HepG2 (cell line): ENCODE measurements at regions not wholly inside any gene's neighbourhood (a gene's known extent, or its start where the extent isn't known, plus 50 kb on each side); places are given as distances from the start of the nearest gene placed in this dataset.

Experiments used
- ATAC-seq: fragments of 200-7000 bp; cut with Tn5 transposase; 3 replicates; pipeline ENCODE4 v1.9.1; 2020; ENCODE audit warnings: mild to moderate bottlenecking, moderate library complexity
- BruUV-seq: library from RNA; stranded (reverse); fragments of 400-500 nt; replicated peaks from 2 replicates; lab custom pipeline; 2021; lab: Mats Ljungman, UMichigan
- CTCF ChIA-PET: fragments of 300-600 bp; formaldehyde crosslinking; extraction: SDS; loops from one replicate; lab custom pipeline; 2021; ENCODE audit warnings: low total read pairs, inconsistent platforms, low intra/inter-chr PET ratio; lab: Yijun Ruan, JAX
- POLR2A ChIA-PET: fragments of 350-600 bp; sonication (Branson Sonifier 250); formaldehyde crosslinking; loops from one replicate; lab custom pipeline; 2020; ENCODE audit warnings: antibody characterized with exemption, inconsistent platforms; lab: Yijun Ruan, JAX
- DNase-seq: peaks from one replicate; pipeline ENCODE4 v3.0.0-alpha.2; 2015; ENCODE audit warnings: low spot score
- FAIRE-seq: peaks from 3 replicates; lab custom pipeline; 2011; peaks lifted over from hg19 to GRCh38; lab: Jason Lieb, UNC
- H2AFZ ChIP-seq: one replicate; pipeline ENCODE4 v1.6.1; 2011; ENCODE audit warnings: low read length, inconsistent platforms
- H3K27ac ChIP-seq: fragments of 300-600 bp; 3 replicates; pipeline ENCODE4 v1.8.0; 2011; ENCODE audit warnings: mixed run types, mild to moderate bottlenecking, mixed read lengths, low read length, inconsistent platforms; ENCODE audit not compliant: insufficient read depth; ENCODE audit errors: extremely low read length
- H3K27me3 ChIP-seq, 2 experiments: fragments of 200-600 bp in 1 of 2; 2 replicates in 1 of 2; 3 replicates in 1 of 2; pipeline versions ENCODE4 v1.6.0 to v1.8.0; 2011; ENCODE audit warnings: low read length in 2 of 2, mild to moderate bottlenecking in 2 of 2, moderate library complexity in 2 of 2, inconsistent platforms in 1 of 2; ENCODE audit not compliant: insufficient read depth in 2 of 2, control insufficient read depth in 1 of 2
- H3K36me3 ChIP-seq, 2 experiments: fragments of 200-600 bp in 1 of 2; replicated peaks in 1 of 2; 2 replicates in 1 of 2; 3 replicates in 1 of 2; pipeline versions ENCODE4 v1.5.1 to v1.8.0; 2011; ENCODE audit warnings: low read length in 2 of 2, inconsistent platforms in 1 of 2; ENCODE audit not compliant: insufficient read depth in 2 of 2, control insufficient read depth in 1 of 2
- H3K4me1 ChIP-seq: 2 replicates; pipeline ENCODE4 v1.5.1; 2012; ENCODE audit warnings: low read length, inconsistent platforms; ENCODE audit not compliant: insufficient read depth
- H3K4me2 ChIP-seq: 2 replicates; pipeline ENCODE4 v1.6.0; 2011; ENCODE audit warnings: low read depth, low read length, inconsistent platforms
- H3K4me3 ChIP-seq, 3 experiments: fragments of 200-600 bp in 1 of 3; sonication (generic), shearing (Covaris generic) in 1 of 3; replicated peaks in 1 of 3; 2 replicates each; pipeline ENCODE4 v1.5.1; 2011 to 2016; ENCODE audit warnings: low read length in 3 of 3, inconsistent platforms in 2 of 3, low read depth in 2 of 3, mild to moderate bottlenecking in 2 of 3, control low read depth in 1 of 3, mixed read lengths in 1 of 3; ENCODE audit not compliant: insufficient read depth in 1 of 3
- H3K79me2 ChIP-seq: one replicate; pipeline ENCODE4 v1.6.1; 2011; ENCODE audit warnings: low read length, inconsistent platforms; ENCODE audit not compliant: insufficient read depth
- H3K9ac ChIP-seq: 2 replicates; pipeline ENCODE4 v1.6.0; 2011; ENCODE audit warnings: mild to moderate bottlenecking, low read depth, low read length, inconsistent platforms; ENCODE audit not compliant: insufficient read depth
- H3K9me3 ChIP-seq: 2 replicates; pipeline ENCODE4 v1.5.1; 2012; ENCODE audit warnings: mild to moderate bottlenecking, low read length
- H4K20me1 ChIP-seq: 2 replicates; pipeline ENCODE4 v1.6.0; 2011; ENCODE audit warnings: inconsistent platforms, mild to moderate bottlenecking, low read length, moderate library complexity; ENCODE audit not compliant: insufficient read depth
- ELF4 ChIP-seq: sonication (generic); formaldehyde crosslinking; IDR thresholded peaks from 2 replicates; pipeline ENCODE4 v1.5.0; 2020; ENCODE audit warnings: missing genetic modification reagents, mild to moderate bottlenecking, moderate library complexity, borderline replicate concordance
- KDM3A ChIP-seq: IDR thresholded peaks from 2 replicates; pipeline ENCODE4 v1.6.1; 2018; ENCODE audit warnings: low read depth, missing compliant biosample characterization
- KDM4B ChIP-seq: sonication (generic); formaldehyde crosslinking; IDR thresholded peaks from 2 replicates; pipeline ENCODE4 v1.4.0; 2020; ENCODE audit warnings: missing genetic modification reagents
- NFYB ChIP-seq: sonication (generic); formaldehyde crosslinking; IDR thresholded peaks from 2 replicates; pipeline ENCODE4 v1.4.0; 2020; ENCODE audit warnings: missing genetic modification reagents
- SP2 ChIP-seq: sonication (generic); formaldehyde crosslinking; IDR thresholded peaks from 2 replicates; pipeline ENCODE4 v1.5.1; 2020; ENCODE audit warnings: mild to moderate bottlenecking, missing genetic modification reagents
- SPEN ChIP-seq: sonication (generic); formaldehyde crosslinking; IDR thresholded peaks from 2 replicates; pipeline ENCODE4 v1.5.1; 2020; ENCODE audit warnings: low read depth, mild to moderate bottlenecking, missing genetic modification reagents
- ZFP36 ChIP-seq: fragments of 150-350 bp; IDR thresholded peaks from 2 replicates; pipeline ENCODE4 v1.6.1; 2018; ENCODE audit warnings: borderline replicate concordance, low read length, low read depth; ENCODE audit not compliant: partially characterized antibody
- ZNF451 ChIP-seq: sonication (generic); formaldehyde crosslinking; IDR thresholded peaks from 2 replicates; pipeline ENCODE4 v1.5.0; 2020; ENCODE audit warnings: mild to moderate bottlenecking, missing genetic modification reagents
- ZNF589 ChIP-seq: sonication (generic); formaldehyde crosslinking; conservative IDR thresholded peaks from 2 replicates; pipeline ENCODE4 v1.8.0; 2022; ENCODE audit warnings: mild to moderate bottlenecking, moderate library complexity, missing genetic modification reagents
- WGBS: methylation state at CpG from one replicate; pipeline ENCODE4 v1.1.6; 2017; ENCODE audit warnings: low lambda C conversion rate; 5-methylcytosine and 5-hydroxymethylcytosine counted together
- in situ Hi-C: cut with HindIII; loops from 2 replicates; pipeline ENCODE4 v1.10.0; 2017; ENCODE audit warnings: low pct_unique_long_range_greater_than_20kb; ENCODE audit not compliant: extremely low pct_ligation_motif_present
- intact Hi-C: fragments of 100-400 bp; cut with micrococcal nuclease; formaldehyde crosslinking; loops from one replicate; pipeline ENCODE4 v1.10.0; 2022; ENCODE audit not compliant: unreplicated experiment
- TF ChIP-seq, protein P1 (sequence below): IDR thresholded peaks from 2 replicates; pipeline ENCODE4 v1.6.1; 2016; ENCODE audit warnings: missing compliant biosample characterization, missing genetic modification reagents, borderline replicate concordance
- TF ChIP-seq, protein P2 (sequence below): sonication (generic); formaldehyde crosslinking; IDR thresholded peaks from 2 replicates; pipeline ENCODE4 v1.4.0; 2020; ENCODE audit warnings: missing genetic modification reagents
- TF ChIP-seq, protein P3 (sequence below): sonication (generic); formaldehyde crosslinking; IDR thresholded peaks from 2 replicates; pipeline ENCODE4 v1.5.1; 2020; ENCODE audit warnings: missing genetic modification reagents, mild to moderate bottlenecking, borderline replicate concordance

DNA sequence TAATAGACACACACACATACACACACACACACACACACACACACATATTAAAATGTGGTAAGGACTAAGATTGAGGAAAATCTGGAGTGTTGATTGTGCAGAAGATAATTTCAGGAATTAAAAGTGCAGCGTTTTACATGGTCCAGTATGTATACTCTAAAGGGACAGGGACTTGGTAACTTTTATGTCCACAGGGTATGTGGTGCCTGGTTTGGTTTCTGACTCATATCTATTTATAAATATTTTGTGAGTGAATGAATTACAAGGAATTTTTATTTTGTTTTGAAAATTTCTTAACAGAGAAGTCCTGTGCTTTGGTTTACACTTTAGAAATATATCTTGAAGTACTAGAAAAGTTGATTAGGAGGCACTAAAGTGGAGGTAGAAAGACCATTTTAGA is 287.7 kb upstream of the NXPH2 start:
- Histone ChIP-seq H3K27me3 (no peaks in the 10 kb centered on the region), H3K36me3 (no peaks in the 10 kb centered on the region), H3K4me2 (no peak overlapping the region), H3K9me3 (no peaks in the 10 kb centered on the region), H3K4me3 (no peak overlapping the region), H4K20me1 (no peaks in the 10 kb centered on the region), H3K79me2 (no peaks in the 10 kb centered on the region), H3K9ac (no peak overlapping the region), H2AFZ (no peak overlapping the region), H3K4me1 (no peaks in the 10 kb centered on the region), H3K27ac (no peak overlapping the region)
- TF ChIP-seq KDM3A (CRISPR knock-in tag) (no peak), ZFP36 (no peak), KDM4B (CRISPR knock-in tag) (no peak), ZNF589 (CRISPR knock-in tag) (no peak), SP2 (CRISPR knock-in tag) (no peak), NFYB (no peak), SPEN (CRISPR knock-in tag) (no peak), ZNF451 (CRISPR knock-in tag) (no peak), ELF4 (CRISPR knock-in tag) (no peak)
- TF ChIP-seq, protein P1, sequence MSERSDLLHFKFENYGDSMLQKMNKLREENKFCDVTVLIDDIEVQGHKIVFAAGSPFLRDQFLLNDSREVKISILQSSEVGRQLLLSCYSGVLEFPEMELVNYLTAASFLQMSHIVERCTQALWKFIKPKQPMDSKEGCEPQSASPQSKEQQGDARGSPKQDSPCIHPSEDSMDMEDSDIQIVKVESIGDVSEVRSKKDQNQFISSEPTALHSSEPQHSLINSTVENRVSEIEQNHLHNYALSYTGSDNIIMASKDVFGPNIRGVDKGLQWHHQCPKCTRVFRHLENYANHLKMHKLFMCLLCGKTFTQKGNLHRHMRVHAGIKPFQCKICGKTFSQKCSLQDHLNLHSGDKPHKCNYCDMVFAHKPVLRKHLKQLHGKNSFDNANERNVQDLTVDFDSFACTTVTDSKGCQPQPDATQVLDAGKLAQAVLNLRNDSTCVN (CRISPR knock-in tag), result no peak
- TF ChIP-seq, protein P2, sequence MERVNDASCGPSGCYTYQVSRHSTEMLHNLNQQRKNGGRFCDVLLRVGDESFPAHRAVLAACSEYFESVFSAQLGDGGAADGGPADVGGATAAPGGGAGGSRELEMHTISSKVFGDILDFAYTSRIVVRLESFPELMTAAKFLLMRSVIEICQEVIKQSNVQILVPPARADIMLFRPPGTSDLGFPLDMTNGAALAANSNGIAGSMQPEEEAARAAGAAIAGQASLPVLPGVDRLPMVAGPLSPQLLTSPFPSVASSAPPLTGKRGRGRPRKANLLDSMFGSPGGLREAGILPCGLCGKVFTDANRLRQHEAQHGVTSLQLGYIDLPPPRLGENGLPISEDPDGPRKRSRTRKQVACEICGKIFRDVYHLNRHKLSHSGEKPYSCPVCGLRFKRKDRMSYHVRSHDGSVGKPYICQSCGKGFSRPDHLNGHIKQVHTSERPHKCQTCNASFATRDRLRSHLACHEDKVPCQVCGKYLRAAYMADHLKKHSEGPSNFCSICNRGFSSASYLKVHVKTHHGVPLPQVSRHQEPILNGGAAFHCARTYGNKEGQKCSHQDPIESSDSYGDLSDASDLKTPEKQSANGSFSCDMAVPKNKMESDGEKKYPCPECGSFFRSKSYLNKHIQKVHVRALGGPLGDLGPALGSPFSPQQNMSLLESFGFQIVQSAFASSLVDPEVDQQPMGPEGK, result no peak
- TF ChIP-seq, protein P3, sequence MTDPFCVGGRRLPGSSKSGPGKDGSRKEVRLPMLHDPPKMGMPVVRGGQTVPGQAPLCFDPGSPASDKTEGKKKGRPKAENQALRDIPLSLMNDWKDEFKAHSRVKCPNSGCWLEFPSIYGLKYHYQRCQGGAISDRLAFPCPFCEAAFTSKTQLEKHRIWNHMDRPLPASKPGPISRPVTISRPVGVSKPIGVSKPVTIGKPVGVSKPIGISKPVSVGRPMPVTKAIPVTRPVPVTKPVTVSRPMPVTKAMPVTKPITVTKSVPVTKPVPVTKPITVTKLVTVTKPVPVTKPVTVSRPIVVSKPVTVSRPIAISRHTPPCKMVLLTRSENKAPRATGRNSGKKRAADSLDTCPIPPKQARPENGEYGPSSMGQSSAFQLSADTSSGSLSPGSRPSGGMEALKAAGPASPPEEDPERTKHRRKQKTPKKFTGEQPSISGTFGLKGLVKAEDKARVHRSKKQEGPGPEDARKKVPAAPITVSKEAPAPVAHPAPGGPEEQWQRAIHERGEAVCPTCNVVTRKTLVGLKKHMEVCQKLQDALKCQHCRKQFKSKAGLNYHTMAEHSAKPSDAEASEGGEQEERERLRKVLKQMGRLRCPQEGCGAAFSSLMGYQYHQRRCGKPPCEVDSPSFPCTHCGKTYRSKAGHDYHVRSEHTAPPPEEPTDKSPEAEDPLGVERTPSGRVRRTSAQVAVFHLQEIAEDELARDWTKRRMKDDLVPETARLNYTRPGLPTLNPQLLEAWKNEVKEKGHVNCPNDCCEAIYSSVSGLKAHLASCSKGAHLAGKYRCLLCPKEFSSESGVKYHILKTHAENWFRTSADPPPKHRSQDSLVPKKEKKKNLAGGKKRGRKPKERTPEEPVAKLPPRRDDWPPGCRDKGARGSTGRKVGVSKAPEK (CRISPR knock-in tag), result no peak
- in situ Hi-C loops, result no loop called here
- POLR2A ChIA-PET, result no interaction called here
- no peak for ATAC-seq
- BruUV-seq, result no TSS peak
- intact Hi-C loops, result no loop called here
- CTCF ChIA-PET, result no interaction called here
- FAIRE-seq, result no peak
- DNase-seq, result no peak
- 3% methylated on average over 1 of the region's 1 CpG for WGBS
